SK-N-SH (cell line): ENCODE measurements at regions not wholly inside any gene's neighbourhood (a gene's known extent, or its start where the extent isn't known, plus 50 kb on each side); places are given as distances from the start of the nearest gene placed in this dataset.
A peak's percentile ranks its signal among the peaks of the same experiment; 100 is the strongest.

ENCODE experiments used
- CTCF ChIA-PET: fragments of 300-600, 350-600 bp; formaldehyde crosslinking; extraction: SDS; loops from one replicate; lab custom pipeline; 2021; lab: Yijun Ruan, JAX
- POLR2A ChIA-PET: fragments of 350-600 bp; sonication (Branson Sonifier 250); formaldehyde crosslinking; extraction: SDS; loops from one replicate; lab custom pipeline; 2020; ENCODE audit warnings: antibody characterized with exemption, inconsistent platforms; lab: Yijun Ruan, JAX
- DNase-seq: peaks from one replicate; pipeline ENCODE4 v3.0.0; 2012
- H2AFZ ChIP-seq: fragments of 200-600 bp; sonication (generic); 2 replicates; pipeline ENCODE4 v1.8.1; 2016; ENCODE audit warnings: antibody characterized with exemption, mild to moderate bottlenecking, low read depth
- H3F3A ChIP-seq: fragments of 200-600 bp; sonication (generic); replicated peaks from 2 replicates; pipeline ENCODE3; 2016; ENCODE audit warnings: antibody characterized with exemption, mild to moderate bottlenecking; ENCODE audit not compliant: insufficient read depth
- H3K27ac ChIP-seq, 2 experiments: fragments of 200-500 bp in 1 of 2; fragments of 200-600 bp in 1 of 2; sonication (Bioruptor generic) in 1 of 2; sonication (generic), shearing (Covaris generic) in 1 of 2; 2 replicates each; pipeline versions ENCODE4 v1.5.1 to v1.6.1; 2014 to 2016; ENCODE audit warnings: low read depth in 2 of 2, inconsistent platforms in 1 of 2, low read length in 1 of 2, mild to moderate bottlenecking in 1 of 2, mixed read lengths in 1 of 2
- H3K27me3 ChIP-seq: fragments of 200-600 bp; sonication (generic), shearing (Covaris generic); 2 replicates; pipeline ENCODE4 v1.6.1; 2016; ENCODE audit warnings: mixed run types; ENCODE audit not compliant: insufficient read depth
- H3K36me3 ChIP-seq, 2 experiments: fragments of 200-500 bp in 1 of 2; fragments of 200-600 bp in 1 of 2; sonication (Bioruptor generic) in 1 of 2; sonication (generic) in 1 of 2; replicated peaks in 1 of 2; 2 replicates each; pipeline versions ENCODE3 to v1.5.1; 2014 to 2016; ENCODE audit warnings: low read length in 1 of 2, mild to moderate bottlenecking in 1 of 2; ENCODE audit not compliant: insufficient read depth in 2 of 2, control insufficient read depth in 1 of 2
- H3K4me1 ChIP-seq, 2 experiments: fragments of 200-500 bp in 1 of 2; fragments of 200-600 bp in 1 of 2; sonication (Bioruptor generic) in 1 of 2; sonication (generic), shearing (Covaris generic) in 1 of 2; 2 replicates each; pipeline versions ENCODE4 v1.5.1 to v1.6.1; 2014 to 2016; ENCODE audit warnings: low read depth in 1 of 2, low read length in 1 of 2, mixed run types in 1 of 2; ENCODE audit not compliant: insufficient read depth in 2 of 2, control insufficient read depth in 1 of 2
- H3K4me2 ChIP-seq: fragments of 200-600 bp; sonication (generic), shearing (Covaris generic); 2 replicates; pipeline ENCODE4 v1.6.1; 2017; ENCODE audit warnings: mixed run types
- H3K4me3 ChIP-seq, 2 experiments: fragments of 200-500 bp in 1 of 2; fragments of 200-600 bp in 1 of 2; sonication (Bioruptor generic) in 1 of 2; sonication (generic), shearing (Covaris generic) in 1 of 2; 2 replicates each; pipeline versions ENCODE4 v1.5.1 to v1.8.1; 2014 to 2016; ENCODE audit warnings: low read depth in 2 of 2, inconsistent platforms in 1 of 2, low read length in 1 of 2, mild to moderate bottlenecking in 1 of 2, mixed read lengths in 1 of 2, moderate library complexity in 1 of 2
- H3K79me2 ChIP-seq: fragments of 200-600 bp; sonication (generic); 2 replicates; pipeline ENCODE4 v1.8.1; 2017; ENCODE audit warnings: mild to moderate bottlenecking; ENCODE audit not compliant: insufficient read depth
- H3K9ac ChIP-seq: fragments of 200-600 bp; sonication (generic); 2 replicates; pipeline ENCODE4 v1.6.1; 2017; ENCODE audit warnings: mixed run types
- H3K9me2 ChIP-seq: fragments of 200-600 bp; sonication (generic); 2 replicates; pipeline ENCODE4 v1.6.1; 2017; ENCODE audit warnings: mixed run types
- H3K9me3 ChIP-seq: fragments of 200-600 bp; sonication (generic); 2 replicates; pipeline ENCODE4 v1.6.1; 2017; ENCODE audit warnings: mixed run types, mild to moderate bottlenecking, moderate library complexity
- H4K20me1 ChIP-seq: fragments of 200-600 bp; sonication (generic); 2 replicates; pipeline ENCODE4 v1.6.1; 2017; ENCODE audit warnings: mild to moderate bottlenecking, mixed run types; ENCODE audit not compliant: insufficient read depth
- CHD2 ChIP-seq: fragments of 150-350 bp; IDR thresholded peaks from 2 replicates; pipeline ENCODE4 v1.6.1; 2018; ENCODE audit warnings: low read length; ENCODE audit not compliant: partially characterized antibody
- EP300 ChIP-seq, 2 experiments: IDR thresholded peaks; 2 replicates each; pipeline versions ENCODE4 v1.4.0 to v1.6.1; 2012; ENCODE audit warnings: borderline replicate concordance in 1 of 2, low read depth in 1 of 2, low read length in 1 of 2
- FOSL2 ChIP-seq: IDR thresholded peaks from 2 replicates; pipeline ENCODE4 v1.4.0; 2012; ENCODE audit warnings: low read depth, mild to moderate bottlenecking, moderate library complexity, borderline replicate concordance
- GABPA ChIP-seq: IDR thresholded peaks from 2 replicates; pipeline ENCODE4 v1.4.0; 2012; ENCODE audit warnings: low read depth, mild to moderate bottlenecking
- GATA2 ChIP-seq: sonication (generic); formaldehyde crosslinking; IDR thresholded peaks from 2 replicates; pipeline ENCODE4 v1.5.0; 2020; ENCODE audit warnings: mild to moderate bottlenecking, missing genetic modification reagents
- MEF2A ChIP-seq: IDR thresholded peaks from 2 replicates; pipeline ENCODE4 v1.4.0; 2012; ENCODE audit warnings: low read depth, borderline replicate concordance
- MXI1 ChIP-seq: IDR thresholded peaks from 2 replicates; pipeline ENCODE4 v1.6.1; 2012; ENCODE audit warnings: mild to moderate bottlenecking, low read depth, low read length, improper control_type of control experiment
- NFIC ChIP-seq: IDR thresholded peaks from 2 replicates; pipeline ENCODE4 v1.4.0; 2012; ENCODE audit warnings: borderline replicate concordance
- POLR2AphosphoS5 ChIP-seq: IDR thresholded peaks from 2 replicates; pipeline ENCODE4 v1.6.1; 2012; ENCODE audit warnings: low read depth, low read length
- RAD21 ChIP-seq: IDR thresholded peaks from 2 replicates; pipeline ENCODE4 v1.6.1; 2012; ENCODE audit warnings: mild to moderate bottlenecking, low read length
- RCOR1 ChIP-seq: fragments of 150-350 bp; IDR thresholded peaks from 2 replicates; pipeline ENCODE4 v1.6.1; 2017; ENCODE audit warnings: antibody characterized with exemption, low read length
- RXRA ChIP-seq: IDR thresholded peaks from 2 replicates; pipeline ENCODE4 v1.4.0; 2012; ENCODE audit warnings: low read depth, mild to moderate bottlenecking, borderline replicate concordance
- TCF12 ChIP-seq: IDR thresholded peaks from 2 replicates; pipeline ENCODE4 v1.4.0; 2012
- TEAD4 ChIP-seq: IDR thresholded peaks from 2 replicates; pipeline ENCODE4 v1.4.0; 2012; ENCODE audit warnings: mild to moderate bottlenecking, borderline replicate concordance; ENCODE audit not compliant: insufficient read depth
- WGBS: methylation state at CpG from one replicate; pipeline ENCODE4 v1.1.6; 2017; ENCODE audit warnings: low lambda C conversion rate; 5-methylcytosine and 5-hydroxymethylcytosine counted together
- TF ChIP-seq, protein P1 (sequence below): fragments of 150-350 bp; IDR thresholded peaks from 2 replicates; pipeline ENCODE4 v1.6.1; 2016; ENCODE audit warnings: mild to moderate bottlenecking, low read depth, low read length
- TF ChIP-seq, protein P2 (sequence below): fragments of 200-600 bp; sonication (generic); IDR thresholded peaks from 2 replicates; pipeline ENCODE4 v1.6.1; 2017; ENCODE audit warnings: antibody characterized with exemption, mild to moderate bottlenecking, moderate library complexity
- TF ChIP-seq, protein P3 (sequence below): fragments of 150-350 bp; IDR thresholded peaks from 2 replicates; pipeline ENCODE4 v1.6.1; 2017; ENCODE audit warnings: antibody characterized with exemption, low read length, low read depth, borderline replicate concordance
- TF ChIP-seq, protein P4 (sequence below): IDR thresholded peaks from 2 replicates; pipeline ENCODE4 v1.6.1; 2012; ENCODE audit warnings: mild to moderate bottlenecking, low read depth, low read length, moderate library complexity
- TF ChIP-seq, protein P5 (sequence below): IDR thresholded peaks from 2 replicates; pipeline ENCODE4; 2012

DNA sequence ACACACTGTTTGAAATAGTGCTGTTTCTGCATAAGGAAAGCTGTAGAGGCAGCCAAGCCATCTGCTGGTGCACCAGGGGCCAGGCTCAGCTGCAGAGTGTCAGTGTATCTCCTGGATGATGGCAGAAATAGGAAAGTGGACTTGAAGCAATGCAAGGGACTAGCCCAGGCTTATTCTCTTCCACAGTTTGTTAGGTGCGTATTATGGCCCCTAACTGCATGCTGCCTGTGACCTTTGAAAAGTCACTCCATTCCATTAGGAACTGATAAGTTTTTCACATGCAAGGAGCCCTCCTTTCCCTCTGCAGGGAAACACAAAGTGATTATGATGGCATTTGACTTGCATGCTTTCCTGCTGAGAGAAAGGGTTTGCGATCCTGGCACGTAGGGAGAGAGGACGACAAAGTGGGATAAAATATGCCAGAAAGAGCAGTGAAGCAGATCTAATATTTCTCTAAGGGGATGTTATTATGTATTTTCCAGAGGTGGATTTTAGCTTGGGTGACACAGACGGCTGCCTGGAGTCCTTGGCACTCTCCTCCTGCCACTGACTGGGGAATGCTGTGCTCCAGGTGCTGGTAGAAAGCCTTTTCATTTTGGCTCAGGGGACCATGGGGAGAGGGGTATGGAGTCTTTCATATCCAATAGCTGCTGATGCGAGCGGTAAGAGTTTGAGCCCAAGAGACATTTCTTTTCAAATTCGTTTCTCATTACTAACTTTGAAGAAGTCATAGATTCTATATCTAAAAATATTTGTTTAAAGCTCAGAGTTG lies 402.1 kb upstream of the B3GALT2 start:
- H3F3A ChIP-seq: no peaks in the 10 kb centered on the region
- no peak overlapping the region for H3K4me2 ChIP-seq
- H3K36me3 ChIP-seq: no peaks in the 10 kb centered on the region
- CTCF ChIA-PET: no interaction called here
- no peak for DNase-seq
- H3K4me3 ChIP-seq: no peak overlapping the region
- H3K27ac ChIP-seq: peak overlapping the region in 1 of 2 experiments; percentile 60; a peak in 1 of 4 replicates
- no peaks in the 10 kb centered on the region for H3K9me2 ChIP-seq
- no peaks in the 10 kb centered on the region for H3K79me2 ChIP-seq
- POLR2A ChIA-PET: no interaction called here
- H3K9me3 ChIP-seq: 0 out of 2 replicates have a peak, but pooled peaks cover 2% of the 10 kb centered on the region
- 48% methylated on average over 8 of the region's 8 CpGs for WGBS
- no peaks in the 10 kb centered on the region for H3K27me3 ChIP-seq
- no peak for TF ChIP-seq GABPA
- TF ChIP-seq CHD2: no peak
- TF ChIP-seq, protein P1, sequence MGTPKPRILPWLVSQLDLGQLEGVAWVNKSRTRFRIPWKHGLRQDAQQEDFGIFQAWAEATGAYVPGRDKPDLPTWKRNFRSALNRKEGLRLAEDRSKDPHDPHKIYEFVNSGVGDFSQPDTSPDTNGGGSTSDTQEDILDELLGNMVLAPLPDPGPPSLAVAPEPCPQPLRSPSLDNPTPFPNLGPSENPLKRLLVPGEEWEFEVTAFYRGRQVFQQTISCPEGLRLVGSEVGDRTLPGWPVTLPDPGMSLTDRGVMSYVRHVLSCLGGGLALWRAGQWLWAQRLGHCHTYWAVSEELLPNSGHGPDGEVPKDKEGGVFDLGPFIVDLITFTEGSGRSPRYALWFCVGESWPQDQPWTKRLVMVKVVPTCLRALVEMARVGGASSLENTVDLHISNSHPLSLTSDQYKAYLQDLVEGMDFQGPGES: no peak
- TF ChIP-seq RCOR1: no peak
- TF ChIP-seq, protein P2, sequence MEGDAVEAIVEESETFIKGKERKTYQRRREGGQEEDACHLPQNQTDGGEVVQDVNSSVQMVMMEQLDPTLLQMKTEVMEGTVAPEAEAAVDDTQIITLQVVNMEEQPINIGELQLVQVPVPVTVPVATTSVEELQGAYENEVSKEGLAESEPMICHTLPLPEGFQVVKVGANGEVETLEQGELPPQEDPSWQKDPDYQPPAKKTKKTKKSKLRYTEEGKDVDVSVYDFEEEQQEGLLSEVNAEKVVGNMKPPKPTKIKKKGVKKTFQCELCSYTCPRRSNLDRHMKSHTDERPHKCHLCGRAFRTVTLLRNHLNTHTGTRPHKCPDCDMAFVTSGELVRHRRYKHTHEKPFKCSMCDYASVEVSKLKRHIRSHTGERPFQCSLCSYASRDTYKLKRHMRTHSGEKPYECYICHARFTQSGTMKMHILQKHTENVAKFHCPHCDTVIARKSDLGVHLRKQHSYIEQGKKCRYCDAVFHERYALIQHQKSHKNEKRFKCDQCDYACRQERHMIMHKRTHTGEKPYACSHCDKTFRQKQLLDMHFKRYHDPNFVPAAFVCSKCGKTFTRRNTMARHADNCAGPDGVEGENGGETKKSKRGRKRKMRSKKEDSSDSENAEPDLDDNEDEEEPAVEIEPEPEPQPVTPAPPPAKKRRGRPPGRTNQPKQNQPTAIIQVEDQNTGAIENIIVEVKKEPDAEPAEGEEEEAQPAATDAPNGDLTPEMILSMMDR: no peak
- TF ChIP-seq RXRA: no peak
- TF ChIP-seq MEF2A: no peak
- no peak for TF ChIP-seq MXI1
- no peak for TF ChIP-seq POLR2AphosphoS5
- TF ChIP-seq, protein P3, sequence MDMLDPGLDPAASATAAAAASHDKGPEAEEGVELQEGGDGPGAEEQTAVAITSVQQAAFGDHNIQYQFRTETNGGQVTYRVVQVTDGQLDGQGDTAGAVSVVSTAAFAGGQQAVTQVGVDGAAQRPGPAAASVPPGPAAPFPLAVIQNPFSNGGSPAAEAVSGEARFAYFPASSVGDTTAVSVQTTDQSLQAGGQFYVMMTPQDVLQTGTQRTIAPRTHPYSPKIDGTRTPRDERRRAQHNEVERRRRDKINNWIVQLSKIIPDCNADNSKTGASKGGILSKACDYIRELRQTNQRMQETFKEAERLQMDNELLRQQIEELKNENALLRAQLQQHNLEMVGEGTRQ: no peak
- no peak overlapping the region for H3K9ac ChIP-seq
- H4K20me1 ChIP-seq: no peaks in the 10 kb centered on the region
- 0 out of 2 replicates have a peak overlapping the region, but pooled peaks have one; percentile 13 for H2AFZ ChIP-seq
- H3K4me1 ChIP-seq: peaks cover 0 to 5% of the 10 kb centered on the region in 2 experiments; a peak in 2 of 4 replicates

DNA sequence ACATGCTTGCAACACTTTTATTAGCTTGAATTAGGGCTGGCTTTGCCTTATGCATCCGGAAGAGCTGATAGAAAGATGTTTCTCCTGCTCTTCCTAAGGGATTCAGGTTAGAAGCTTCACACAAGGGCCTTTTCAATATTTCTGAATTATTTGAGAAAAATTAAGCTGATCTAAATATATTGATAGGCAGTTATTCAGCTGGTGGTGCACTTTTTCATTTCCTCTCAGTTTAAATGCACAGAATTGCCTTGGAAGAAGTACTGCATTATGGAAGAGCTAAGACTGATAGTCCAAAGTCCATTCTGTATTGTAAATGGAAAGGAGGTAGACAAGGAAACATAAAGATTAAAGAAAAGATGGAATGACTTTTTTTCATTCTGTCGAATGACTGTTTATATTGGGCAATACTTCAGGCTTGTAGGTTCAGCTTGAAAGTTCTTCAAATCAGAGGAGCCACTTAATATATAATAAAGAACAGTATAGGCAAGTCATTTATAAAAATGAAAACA lies 398.4 kb upstream of the B3GALT2 start:
- ChIA-PET POLR2A (no interaction called here), CTCF (no interaction called here)
- H3K4me2 ChIP-seq: no peak overlapping the region
- H3K4me3 ChIP-seq: no peak overlapping the region
- 46% methylated on average over 2 of the region's 2 CpGs for WGBS
- H2AFZ ChIP-seq: no peak overlapping the region
- H4K20me1 ChIP-seq: no peaks in the 10 kb centered on the region
- no peaks in the 10 kb centered on the region for H3K36me3 ChIP-seq
- H3K9me2 ChIP-seq: no peaks in the 10 kb centered on the region
- DNase-seq: no peak
- H3K79me2 ChIP-seq: no peaks in the 10 kb centered on the region
- no peaks in the 10 kb centered on the region; the same call in 1 of the 2 replicates for H3K27me3 ChIP-seq
- no peaks in the 10 kb centered on the region for H3F3A ChIP-seq
- 0 out of 2 replicates have a peak, but pooled peaks cover 5% of the 10 kb centered on the region for H3K9me3 ChIP-seq
- H3K9ac ChIP-seq: no peak overlapping the region
- peaks cover 0 to 5% of the 10 kb centered on the region in 2 experiments; a peak in 2 of 4 replicates for H3K4me1 ChIP-seq
- H3K27ac ChIP-seq: no peak overlapping the region
- TF ChIP-seq TEAD4 (no peak), EP300 (IDR thresholded peaks at IDR 0.05; ENCODE audit: borderline replicate concordance in 1 of 2, low read depth in 1 of 2, low read length in 1 of 2) (no peak), GATA2 (CRISPR knock-in tag) (no peak), NFIC (no peak), RAD21 (no peak), CHD2 (no peak), TCF12 (no peak), FOSL2 (no peak)
- TF ChIP-seq, protein P4, sequence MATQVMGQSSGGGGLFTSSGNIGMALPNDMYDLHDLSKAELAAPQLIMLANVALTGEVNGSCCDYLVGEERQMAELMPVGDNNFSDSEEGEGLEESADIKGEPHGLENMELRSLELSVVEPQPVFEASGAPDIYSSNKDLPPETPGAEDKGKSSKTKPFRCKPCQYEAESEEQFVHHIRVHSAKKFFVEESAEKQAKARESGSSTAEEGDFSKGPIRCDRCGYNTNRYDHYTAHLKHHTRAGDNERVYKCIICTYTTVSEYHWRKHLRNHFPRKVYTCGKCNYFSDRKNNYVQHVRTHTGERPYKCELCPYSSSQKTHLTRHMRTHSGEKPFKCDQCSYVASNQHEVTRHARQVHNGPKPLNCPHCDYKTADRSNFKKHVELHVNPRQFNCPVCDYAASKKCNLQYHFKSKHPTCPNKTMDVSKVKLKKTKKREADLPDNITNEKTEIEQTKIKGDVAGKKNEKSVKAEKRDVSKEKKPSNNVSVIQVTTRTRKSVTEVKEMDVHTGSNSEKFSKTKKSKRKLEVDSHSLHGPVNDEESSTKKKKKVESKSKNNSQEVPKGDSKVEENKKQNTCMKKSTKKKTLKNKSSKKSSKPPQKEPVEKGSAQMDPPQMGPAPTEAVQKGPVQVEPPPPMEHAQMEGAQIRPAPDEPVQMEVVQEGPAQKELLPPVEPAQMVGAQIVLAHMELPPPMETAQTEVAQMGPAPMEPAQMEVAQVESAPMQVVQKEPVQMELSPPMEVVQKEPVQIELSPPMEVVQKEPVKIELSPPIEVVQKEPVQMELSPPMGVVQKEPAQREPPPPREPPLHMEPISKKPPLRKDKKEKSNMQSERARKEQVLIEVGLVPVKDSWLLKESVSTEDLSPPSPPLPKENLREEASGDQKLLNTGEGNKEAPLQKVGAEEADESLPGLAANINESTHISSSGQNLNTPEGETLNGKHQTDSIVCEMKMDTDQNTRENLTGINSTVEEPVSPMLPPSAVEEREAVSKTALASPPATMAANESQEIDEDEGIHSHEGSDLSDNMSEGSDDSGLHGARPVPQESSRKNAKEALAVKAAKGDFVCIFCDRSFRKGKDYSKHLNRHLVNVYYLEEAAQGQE: no peak
- TF ChIP-seq, protein P5, sequence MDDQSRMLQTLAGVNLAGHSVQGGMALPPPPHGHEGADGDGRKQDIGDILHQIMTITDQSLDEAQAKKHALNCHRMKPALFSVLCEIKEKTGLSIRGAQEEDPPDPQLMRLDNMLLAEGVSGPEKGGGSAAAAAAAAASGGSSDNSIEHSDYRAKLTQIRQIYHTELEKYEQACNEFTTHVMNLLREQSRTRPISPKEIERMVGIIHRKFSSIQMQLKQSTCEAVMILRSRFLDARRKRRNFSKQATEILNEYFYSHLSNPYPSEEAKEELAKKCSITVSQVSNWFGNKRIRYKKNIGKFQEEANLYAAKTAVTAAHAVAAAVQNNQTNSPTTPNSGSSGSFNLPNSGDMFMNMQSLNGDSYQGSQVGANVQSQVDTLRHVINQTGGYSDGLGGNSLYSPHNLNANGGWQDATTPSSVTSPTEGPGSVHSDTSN: no peak
